NCI-H526 treated with DMSO at 0.1 percent for 48 hours (cell line): ENCODE measurements at regions not wholly inside any gene's neighbourhood (a gene's known extent, or its start where the extent isn't known, plus 50 kb on each side); places are given as distances from the start of the nearest gene placed in this dataset.
A peak's percentile ranks its signal among the peaks of the same experiment; 100 is the strongest.

Experiments
- DNase-seq: peaks from one replicate; lab custom pipeline; 2025; lab: John Stamatoyannopoulos, UW

GRCh38 chrX:57848857-57849256, 61.4 kb downstream of the ZXDA start:
- DNase-seq: no peak

GRCh38 chrX:57822818-57823217, 87.4 kb downstream of the ZXDA start:
- no peak for DNase-seq

GRCh38 chrX:57822398-57822797, 87.9 kb downstream of the ZXDA start:
- no peak for DNase-seq

- DNase-seq: peak; percentile 55
Observed at GRCh38 chrX:57821703-57822387, 88.4 kb downstream of the ZXDA start.

GRCh38 chrX:57817302-57817701, 93.0 kb downstream of the ZXDA start:
- DNase-seq: no peak

- no peak for DNase-seq
Observed at GRCh38 chrX:57772637-57773036, 92.6 kb upstream of the NLRP2B start.

GRCh38 chrX:57771689-57772088, 91.6 kb upstream of the NLRP2B start:
- no peak for DNase-seq

GRCh38 chrX:57752866-57753265, 72.8 kb upstream of the NLRP2B start:
- DNase-seq: no peak

- DNase-seq: no peak
Observed at GRCh38 chrX:57741107-57741506, 61.0 kb upstream of the NLRP2B start.

- DNase-seq: no peak
Observed at GRCh38 chrX:57737881-57738280, 57.8 kb upstream of the NLRP2B start.
